Pancreas (tissue), 10 donors: ENCODE measurements at regions not wholly inside any gene's neighbourhood (a gene's known extent, or its start where the extent isn't known, plus 50 kb on each side); places are given as distances from the start of the nearest gene placed in this dataset.
A peak's percentile ranks its signal among the peaks of the same experiment; 100 is the strongest.

Experiments used
- ATAC-seq, 4 donors: fragments of 200-7000 bp; cut with Tn5 transposase; one replicate each; pipeline versions ENCODE4 v1.8.0 to v1.9.1; 2020; ENCODE audit warnings: mild to moderate bottlenecking in 4 of 4, moderate library complexity in 4 of 4
- DNase-seq, 6 donors: peaks; one replicate each; pipeline ENCODE4 v3.0.0-alpha.2; 2020
- FAIRE-seq: peaks from 2 replicates; lab custom pipeline; 2012; peaks lifted over from hg19 to GRCh38; lab: Jason Lieb, UNC
- H3K27ac ChIP-seq, 4 donors: fragments of 200-600 bp; sonication (generic); 1 replicate in 3 of 4; 2 replicates in 1 of 4; pipeline versions ENCODE4 v1.5.0 to v1.8.0; 2020
- H3K27me3 ChIP-seq, 4 donors: fragments of 200-600 bp; one replicate each; pipeline ENCODE4 v1.8.0; 2021
- H3K36me3 ChIP-seq, 3 donors: fragments of 200-600 bp; sonication (generic) in 1 of 3; one replicate each; pipeline versions ENCODE4 v1.5.0 to v1.8.0; 2020 to 2021
- H3K4me1 ChIP-seq, 3 donors: fragments of 200-600 bp; one replicate each; pipeline ENCODE4 v1.8.0; 2021
- H3K4me3 ChIP-seq, 4 donors: fragments of 200-600 bp; sonication (generic) in 2 of 4; one replicate each; pipeline versions ENCODE4 v1.5.0 to v1.8.0; 2020 to 2021
- H3K9me3 ChIP-seq, 4 donors: fragments of 200-600 bp; one replicate each; pipeline ENCODE4 v1.8.0; 2021
- WGBS, 2 donors: extraction: QIAGEN DNeasy Blood & Tissue Kit; methylation state at CpG; one replicate each; pipeline ENCODE4 v1.1.7; 2013; 5-methylcytosine and 5-hydroxymethylcytosine counted together
- intact Hi-C, 3 donors: fragments of 100-400 bp; cut with DNase I; formaldehyde crosslinking; loops; one replicate each; pipeline versions ENCODE4 v1.11.1 to v1.14.2; 2022
- TF ChIP-seq, protein P1 (sequence below), 4 donors: fragments of 200-600 bp; sonication (generic) in 3 of 4; IDR thresholded peaks; one replicate each; pipeline versions ENCODE4 v1.5.0 to v1.8.0; 2021; ENCODE audit warnings: antibody characterized with exemption in 4 of 4
- donor health status: healthy with polysubstance abuse.
- donor health status: DM: no; HTN: no; CAD: no; lungs with moderate emphysema.
- donor health status: DM: no; HTN: no; CAD: no.
- donor health status: control.
- donor health status: control.
- donor health status: Bipolar disorder and iron deficiency.
- donor health status: DM: yes; HTN: yes; CAD: no.
- donor health status: DM: no; HTN: no; CAD: no.
- donor health status: DM: no; HTN: no; CAD: no.
- donor health status: DM: yes; HTN: yes; CAD: no.

DNA sequence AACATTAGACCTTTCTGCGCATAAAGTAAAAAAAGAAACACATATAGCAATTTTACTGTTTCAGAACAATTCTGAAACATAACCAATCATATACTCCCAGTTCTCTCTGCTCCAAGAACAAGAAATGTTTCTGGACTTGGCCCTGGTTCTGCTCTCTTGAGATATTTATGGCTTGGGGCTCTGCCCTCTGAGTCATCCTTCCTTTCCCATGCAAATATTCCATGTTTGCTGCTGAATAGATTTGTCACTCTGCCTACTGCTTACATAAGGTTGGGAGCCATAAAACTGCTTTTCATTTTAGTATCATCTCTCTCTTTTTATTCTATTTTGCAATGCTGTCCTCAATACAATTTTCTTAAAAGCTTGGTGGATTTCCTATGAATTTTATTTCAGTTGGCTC is 499.6 kb upstream of the ACVR2A start:
- Histone ChIP-seq H3K36me3 (no peaks in the 10 kb centered on the region), H3K4me3 (no peak overlapping the region), H3K27ac (no peak overlapping the region), H3K4me1 (no peaks in the 10 kb centered on the region), H3K9me3 (no peaks in the 10 kb centered on the region), H3K27me3 (no peaks in the 10 kb centered on the region)
- no peak for ATAC-seq
- no peak for DNase-seq
- TF ChIP-seq, protein P1, sequence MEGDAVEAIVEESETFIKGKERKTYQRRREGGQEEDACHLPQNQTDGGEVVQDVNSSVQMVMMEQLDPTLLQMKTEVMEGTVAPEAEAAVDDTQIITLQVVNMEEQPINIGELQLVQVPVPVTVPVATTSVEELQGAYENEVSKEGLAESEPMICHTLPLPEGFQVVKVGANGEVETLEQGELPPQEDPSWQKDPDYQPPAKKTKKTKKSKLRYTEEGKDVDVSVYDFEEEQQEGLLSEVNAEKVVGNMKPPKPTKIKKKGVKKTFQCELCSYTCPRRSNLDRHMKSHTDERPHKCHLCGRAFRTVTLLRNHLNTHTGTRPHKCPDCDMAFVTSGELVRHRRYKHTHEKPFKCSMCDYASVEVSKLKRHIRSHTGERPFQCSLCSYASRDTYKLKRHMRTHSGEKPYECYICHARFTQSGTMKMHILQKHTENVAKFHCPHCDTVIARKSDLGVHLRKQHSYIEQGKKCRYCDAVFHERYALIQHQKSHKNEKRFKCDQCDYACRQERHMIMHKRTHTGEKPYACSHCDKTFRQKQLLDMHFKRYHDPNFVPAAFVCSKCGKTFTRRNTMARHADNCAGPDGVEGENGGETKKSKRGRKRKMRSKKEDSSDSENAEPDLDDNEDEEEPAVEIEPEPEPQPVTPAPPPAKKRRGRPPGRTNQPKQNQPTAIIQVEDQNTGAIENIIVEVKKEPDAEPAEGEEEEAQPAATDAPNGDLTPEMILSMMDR (IDR thresholded peaks at IDR 0.05), result no peak
- intact Hi-C loops, result no loop called here
- WGBS, 2 donors, result 97% methylated on average over 1 of the region's 1 CpG
- FAIRE-seq, result no peak

DNA sequence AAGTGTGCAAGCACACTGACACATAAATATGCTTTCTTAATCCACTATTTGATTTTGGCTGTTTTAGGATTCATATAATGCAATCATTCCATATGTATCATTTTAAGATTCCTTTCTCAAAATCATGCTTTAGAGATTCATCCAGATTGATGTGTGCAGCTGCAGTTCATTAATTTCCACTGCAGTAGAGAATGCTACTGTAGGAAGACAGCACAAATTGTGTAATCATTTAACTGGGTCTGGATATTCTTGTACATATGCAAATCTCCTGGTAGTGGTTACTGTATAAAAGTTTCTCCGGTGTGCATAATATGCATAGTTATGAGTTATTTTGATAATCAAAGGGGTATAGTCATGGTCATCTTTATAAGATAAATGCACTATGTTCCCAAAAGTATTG is 502.5 kb upstream of the ACVR2A start:
- Histone ChIP-seq H3K27me3 (no peaks in the 10 kb centered on the region), H3K36me3 (no peaks in the 10 kb centered on the region), H3K9me3 (no peaks in the 10 kb centered on the region), H3K4me3 (no peak overlapping the region), H3K4me1 (no peaks in the 10 kb centered on the region), H3K27ac (no peak overlapping the region)
- FAIRE-seq, result no peak
- ATAC-seq, result no peak
- TF ChIP-seq, protein P1 (IDR thresholded peaks at IDR 0.05), result no peak
- intact Hi-C loops, result no loop called here
- DNase-seq, result no peak
- WGBS, 2 donors, result 84 to 90% methylated on average over 1 of the region's 1 CpG

DNA sequence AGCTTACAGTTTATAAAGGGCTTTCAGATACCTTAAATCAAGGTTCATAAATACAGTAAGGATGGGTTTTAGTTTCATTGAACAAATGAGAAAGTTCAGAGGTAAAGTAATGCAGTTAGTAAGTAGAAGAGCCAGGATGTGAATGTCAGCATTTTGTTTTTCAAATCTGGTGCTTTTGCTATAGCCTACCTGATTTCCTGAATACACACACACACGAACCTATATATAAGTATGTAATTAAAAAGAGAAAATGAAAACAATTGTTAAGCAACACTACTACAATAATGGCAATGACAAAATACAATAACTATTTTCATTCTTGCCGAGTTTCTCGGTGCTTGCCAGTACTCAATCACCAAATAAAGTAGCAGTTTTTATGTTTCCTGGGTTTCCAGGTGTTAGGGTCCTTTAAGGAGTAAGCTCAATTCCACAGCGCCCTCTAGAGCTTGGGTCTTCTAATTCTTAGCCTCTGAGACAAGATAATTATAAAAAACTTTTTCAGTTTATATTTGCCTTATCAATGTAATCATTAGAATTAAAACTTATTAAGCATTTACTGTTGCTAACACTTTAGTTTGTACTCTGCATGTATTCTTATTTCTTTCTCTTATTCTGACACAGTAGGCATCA is 512.9 kb upstream of the ACVR2A start:
- no peak overlapping the region for H3K4me3 ChIP-seq
- no peaks in the 10 kb centered on the region for H3K27me3 ChIP-seq
- no peak for FAIRE-seq
- H3K27ac ChIP-seq, result no peak overlapping the region
- no peaks in the 10 kb centered on the region for H3K36me3 ChIP-seq
- DNase-seq, result no peak
- H3K9me3 ChIP-seq, result no peaks in the 10 kb centered on the region
- ATAC-seq, result peak in 2 of 4 donors; percentile 47 to 48
- no peaks in the 10 kb centered on the region for H3K4me1 ChIP-seq
- WGBS, 2 donors, result 28 to 39% methylated on average over 4 of the region's 4 CpGs
- TF ChIP-seq, protein P1 (IDR thresholded peaks at IDR 0.05), result peak in 1 of 4 donors; percentile 29
- intact Hi-C loops, result no loop called here

DNA sequence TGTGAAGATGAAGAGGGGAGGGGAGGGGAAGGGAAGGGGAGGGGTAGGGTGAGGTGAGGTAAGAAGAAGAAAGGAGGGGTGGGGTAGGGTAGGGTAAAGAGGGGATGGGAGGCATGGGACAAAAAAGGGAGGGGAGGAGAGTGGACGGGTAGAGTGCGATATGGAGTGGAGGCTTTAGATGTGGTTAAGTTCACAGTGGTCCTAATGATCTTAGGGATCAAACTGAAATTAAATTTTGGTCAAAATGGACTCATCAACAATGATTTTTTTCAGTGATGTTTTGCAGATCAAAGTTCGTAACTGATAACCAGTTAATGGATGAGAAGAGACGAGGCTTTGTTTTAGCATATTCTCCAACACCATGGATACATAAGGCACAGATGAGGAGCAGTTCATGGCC is 513.9 kb upstream of the ACVR2A start:
- H3K27me3 ChIP-seq, result no peaks in the 10 kb centered on the region
- TF ChIP-seq, protein P1 (IDR thresholded peaks at IDR 0.05), result no peak
- H3K4me1 ChIP-seq, result no peaks in the 10 kb centered on the region
- ATAC-seq (no peak), DNase-seq (no peak), FAIRE-seq (no peak)
- no peak overlapping the region for H3K27ac ChIP-seq
- H3K9me3 ChIP-seq, result no peaks in the 10 kb centered on the region
- no peaks in the 10 kb centered on the region for H3K36me3 ChIP-seq
- WGBS, 2 donors, result 77 to 84% methylated on average over 4 of the region's 4 CpGs
- intact Hi-C loops, result no loop called here
- H3K4me3 ChIP-seq, result no peak overlapping the region

DNA sequence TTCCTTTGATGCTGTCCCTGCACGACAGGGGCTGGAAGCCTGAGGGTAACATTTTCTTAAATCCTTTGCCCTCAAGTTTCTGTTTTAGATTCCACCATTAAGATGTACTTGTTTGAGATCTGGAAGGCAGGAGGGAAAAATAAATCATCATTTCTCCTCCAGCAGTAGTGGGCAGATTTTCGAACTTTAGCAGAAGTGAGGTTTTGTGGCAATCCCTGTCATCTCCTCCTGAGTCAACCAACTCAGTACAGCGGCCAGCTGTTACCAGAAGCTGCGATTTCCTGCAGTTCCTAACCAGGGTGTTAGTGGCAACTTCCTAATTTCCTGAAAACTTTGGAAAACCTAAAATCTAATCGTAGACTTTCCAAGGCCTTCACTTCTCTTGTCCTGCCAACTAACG is 517.2 kb upstream of the ACVR2A start:
- TF ChIP-seq, protein P1 (IDR thresholded peaks at IDR 0.05), result no peak
- Histone ChIP-seq H3K4me3 (no peak overlapping the region), H3K4me1 (no peaks in the 10 kb centered on the region), H3K9me3 (no peaks in the 10 kb centered on the region), H3K36me3 (no peaks in the 10 kb centered on the region), H3K27me3 (no peaks in the 10 kb centered on the region), H3K27ac (no peak overlapping the region)
- intact Hi-C loops, result no loop called here
- no peak for FAIRE-seq
- 58% methylated on average over 6 of the region's 6 CpGs for whole genome bisulfite sequencing, 2 donors
- no peak for ATAC-seq
- no peak for DNase-seq
